ENCODE measurements at regions not wholly inside any gene's neighbourhood (a gene's known extent, or its start where the extent isn't known, plus 50 kb on each side); places are given as distances from the start of the nearest gene placed in this dataset.

DNA sequence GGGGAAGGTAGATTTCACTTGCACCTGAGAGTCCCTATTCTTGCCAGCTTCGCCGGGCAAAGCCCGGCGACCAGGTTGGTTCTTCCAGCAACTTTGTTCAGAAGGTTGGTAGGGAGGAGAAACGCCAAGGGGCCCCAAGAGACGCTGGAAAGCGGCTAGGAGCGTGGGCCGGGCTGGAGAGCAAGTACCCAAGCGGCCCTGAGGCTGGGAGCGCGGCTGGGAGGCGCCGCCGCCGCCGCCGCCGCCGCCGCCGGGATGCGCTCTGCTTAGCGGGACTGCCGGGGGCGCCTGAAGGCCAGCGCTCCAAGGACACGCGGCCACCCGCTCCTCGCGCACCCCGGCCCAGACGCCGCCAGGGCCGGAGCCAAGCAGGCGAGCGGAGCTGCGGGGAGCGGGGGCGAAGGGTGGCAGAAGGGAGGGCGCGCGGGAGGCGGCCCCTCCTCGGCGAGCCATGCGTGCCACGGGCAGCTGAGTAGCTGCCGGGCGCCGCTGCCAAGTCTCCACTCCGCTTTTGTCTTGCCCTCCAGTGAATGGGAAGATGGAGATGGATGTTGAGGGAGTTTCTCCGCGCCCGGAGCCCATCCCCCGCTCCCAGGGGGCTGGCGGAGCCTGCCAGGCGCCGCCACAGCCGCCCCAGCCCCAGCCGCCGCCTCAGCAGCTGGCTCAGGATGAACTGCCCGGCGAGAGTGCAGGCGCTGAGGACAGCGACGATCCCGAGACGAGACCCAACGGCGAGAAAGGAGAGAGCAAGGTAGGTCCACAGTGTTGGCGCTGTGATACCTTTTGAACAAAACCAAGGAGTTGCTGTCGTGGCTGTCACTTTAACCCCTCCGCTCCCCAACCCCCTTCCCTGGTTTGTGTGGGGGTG lies 227.4 kb upstream of the AZI2 start:
- Histone ChIP-seq H3K27me3 (ENCODE audit: control insufficient read depth, insufficient read depth) (no peaks in the 10 kb centered on the region), H3K4me1 (ENCODE audit: control insufficient read depth, insufficient read depth, low read length) (peaks cover 2% of the 10 kb centered on the region), H3K27ac (ENCODE audit: low read length) (no peak overlapping the region), H3K4me3 (ENCODE audit: low read length) (peak overlapping the region; percentile 63), H3K9me3 (ENCODE audit: control insufficient read depth, low read length) (no peaks in the 10 kb centered on the region)
- intact Hi-C loops (cut with DNase I): no loop called here
- peak; percentile 40 to 65 (median 64) for DNase-seq
- ATAC-seq: peak; percentile 88 to 91
- WGBS: under 1% methylated on average over 75 of the region's 75 CpGs

DNA sequence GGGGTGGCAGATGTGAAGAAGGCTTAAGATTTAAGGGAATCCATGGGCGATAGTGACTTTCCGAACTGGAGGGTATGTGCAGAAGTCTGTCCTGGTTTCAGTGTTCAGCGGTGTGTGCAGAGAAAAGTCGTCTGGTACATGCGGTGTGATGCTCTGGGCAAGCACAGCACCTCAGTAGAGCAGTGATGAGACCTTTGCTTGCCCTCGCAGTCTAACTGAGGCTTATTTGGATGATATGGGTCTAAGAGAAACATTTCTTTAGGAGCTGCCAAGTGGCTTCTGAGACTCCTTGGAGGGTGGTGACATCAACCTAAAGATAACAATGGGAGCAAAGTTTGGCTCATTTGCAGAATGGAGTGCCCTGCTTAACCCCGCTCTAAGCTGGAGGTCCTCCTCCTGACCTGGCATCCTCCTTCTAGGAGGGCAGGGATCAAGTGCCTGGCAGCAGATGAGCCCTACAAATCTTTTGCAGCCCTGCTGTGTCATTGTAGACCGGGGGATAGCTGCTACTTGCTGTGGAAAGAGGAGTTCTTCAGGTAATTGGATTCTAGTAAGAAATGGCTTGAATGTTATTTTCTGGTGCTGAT lies 228.1 kb upstream of the AZI2 start:
- Histone ChIP-seq H3K9me3 (ENCODE audit: control insufficient read depth, low read length) (no peaks in the 10 kb centered on the region), H3K4me3 (ENCODE audit: low read length) (no peak overlapping the region), H3K27me3 (ENCODE audit: control insufficient read depth, insufficient read depth) (no peaks in the 10 kb centered on the region), H3K4me1 (ENCODE audit: control insufficient read depth, insufficient read depth, low read length) (peaks cover 2% of the 10 kb centered on the region), H3K27ac (ENCODE audit: low read length) (no peak overlapping the region)
- 7% methylated on average over 8 of the region's 8 CpGs for WGBS
- peak in 1 of 2 donors; percentile 20 for ATAC-seq
- intact Hi-C loops (cut with DNase I): no loop called here
- no peak for DNase-seq

DNA sequence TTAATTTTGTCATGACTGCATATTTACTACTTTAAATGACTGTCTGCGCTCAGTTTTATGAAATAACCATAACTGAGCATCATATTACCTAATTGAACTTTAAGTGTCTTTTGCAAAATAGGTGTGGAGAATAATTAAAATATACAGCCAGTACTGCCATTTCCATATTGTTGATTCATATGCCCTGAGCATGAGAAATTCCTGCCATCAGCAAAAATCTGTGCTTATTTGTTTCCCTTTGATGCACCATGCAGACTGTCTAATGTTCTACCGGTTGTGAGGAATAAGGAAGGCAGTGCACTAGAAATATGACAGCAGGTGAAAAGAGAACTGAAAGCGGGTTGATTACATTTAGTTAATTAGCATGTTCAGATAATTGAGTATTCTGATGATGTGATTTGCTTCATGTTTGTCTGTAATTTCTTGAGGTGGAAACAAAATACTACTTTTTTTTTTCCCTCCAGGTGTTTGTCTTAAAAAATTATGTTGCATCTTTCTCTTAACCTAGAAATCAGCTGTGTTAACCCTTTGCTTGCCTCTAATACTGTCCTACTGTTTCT lies 229.4 kb upstream of the AZI2 start:
- no peaks in the 10 kb centered on the region for H3K9me3 ChIP-seq (ENCODE audit: control insufficient read depth, low read length)
- 72% methylated on average over 3 of the region's 3 CpGs for WGBS
- no peaks in the 10 kb centered on the region for H3K27me3 ChIP-seq (ENCODE audit: control insufficient read depth, insufficient read depth)
- DNase-seq (no peak), ATAC-seq (no peak)
- H3K27ac ChIP-seq (ENCODE audit: low read length): no peak overlapping the region
- H3K4me1 ChIP-seq (ENCODE audit: control insufficient read depth, insufficient read depth, low read length): peaks cover 2% of the 10 kb centered on the region
- no peak overlapping the region for H3K4me3 ChIP-seq (ENCODE audit: low read length)
- intact Hi-C loops (cut with DNase I): no loop called here

DNA sequence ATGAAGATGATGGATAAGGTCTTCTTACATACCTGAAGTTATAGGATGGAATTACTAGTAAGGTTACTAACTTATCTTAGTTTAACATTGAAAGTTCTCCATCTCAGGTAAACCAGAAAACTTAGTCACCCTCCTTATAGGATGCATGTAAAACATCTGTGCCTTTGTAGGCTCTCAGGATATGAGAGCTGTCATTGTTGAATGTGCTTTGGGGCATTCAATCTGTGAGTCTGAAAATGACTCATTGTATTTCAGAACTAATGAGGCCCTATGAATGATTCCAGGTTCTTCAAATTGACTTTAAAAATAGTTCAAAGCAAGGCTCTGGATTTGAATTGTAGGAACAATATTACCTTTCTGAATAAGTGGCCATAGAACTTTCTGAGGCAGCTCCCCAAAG lies 237.7 kb upstream of the AZI2 start:
- Histone ChIP-seq H3K27ac (ENCODE audit: low read length) (no peak overlapping the region), H3K9me3 (ENCODE audit: control insufficient read depth, low read length) (no peaks in the 10 kb centered on the region), H3K4me3 (ENCODE audit: low read length) (no peak overlapping the region), H3K27me3 (ENCODE audit: control insufficient read depth, insufficient read depth) (no peaks in the 10 kb centered on the region), H3K4me1 (ENCODE audit: control insufficient read depth, insufficient read depth, low read length) (no peaks in the 10 kb centered on the region)
- ATAC-seq: no peak
- intact Hi-C loops (cut with DNase I): no loop called here
- DNase-seq: no peak

DNA sequence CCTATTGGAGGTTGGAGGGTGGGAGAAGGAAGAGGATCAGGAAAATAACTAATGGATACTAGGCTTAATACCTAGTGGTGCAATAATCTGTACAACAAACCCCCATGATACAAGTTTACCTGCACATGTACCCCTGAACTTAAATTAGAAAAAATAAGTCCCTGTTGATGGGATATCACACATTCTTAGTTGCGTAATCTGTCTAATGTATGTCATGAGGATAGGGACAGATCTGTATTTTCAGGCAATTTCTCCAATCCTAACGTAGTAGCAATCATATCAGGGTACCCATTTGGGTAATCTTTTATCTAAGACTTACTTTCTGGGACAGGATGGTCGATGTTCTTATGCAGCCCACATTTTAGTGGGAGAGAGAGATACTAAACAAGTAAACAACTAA lies 239.1 kb upstream of the AZI2 start:
- WGBS: 78% methylated on average over 3 of the region's 3 CpGs
- Histone ChIP-seq H3K4me3 (ENCODE audit: low read length) (no peak overlapping the region), H3K4me1 (ENCODE audit: control insufficient read depth, insufficient read depth, low read length) (no peaks in the 10 kb centered on the region), H3K27ac (ENCODE audit: low read length) (no peak overlapping the region), H3K9me3 (ENCODE audit: control insufficient read depth, low read length) (no peaks in the 10 kb centered on the region), H3K27me3 (ENCODE audit: control insufficient read depth, insufficient read depth) (no peaks in the 10 kb centered on the region)
- no peak for DNase-seq
- ATAC-seq: no peak
- intact Hi-C loops (cut with DNase I): no loop called here

DNA sequence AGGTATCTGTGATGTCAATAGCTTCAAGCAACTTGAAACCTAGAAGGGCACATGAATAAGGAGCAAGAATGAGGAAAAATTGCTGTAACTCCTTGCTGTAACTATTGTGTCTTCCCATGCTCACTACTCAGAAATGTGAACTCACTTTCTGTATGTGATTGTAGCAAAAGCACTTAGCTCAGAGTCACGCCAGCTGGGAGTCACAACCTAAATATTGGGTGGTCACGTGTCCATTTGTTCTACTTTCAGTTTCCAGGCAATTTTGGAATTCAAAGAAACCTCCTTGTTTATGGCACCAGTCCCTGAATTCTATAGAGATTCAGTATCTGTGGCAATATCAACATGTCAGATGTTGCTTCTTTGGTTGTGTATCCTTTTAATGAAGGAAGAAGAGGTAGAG lies 241.6 kb upstream of the AZI2 start:
- Histone ChIP-seq H3K4me1 (ENCODE audit: control insufficient read depth, insufficient read depth, low read length) (no peaks in the 10 kb centered on the region), H3K27me3 (ENCODE audit: control insufficient read depth, insufficient read depth) (no peaks in the 10 kb centered on the region), H3K4me3 (ENCODE audit: low read length) (no peak overlapping the region), H3K9me3 (ENCODE audit: control insufficient read depth, low read length) (no peaks in the 10 kb centered on the region), H3K27ac (ENCODE audit: low read length) (no peak overlapping the region)
- intact Hi-C loops (cut with DNase I): no loop called here
- DNase-seq (no peak), ATAC-seq (no peak)
- WGBS: 73% methylated on average over 2 of the region's 2 CpGs

DNA sequence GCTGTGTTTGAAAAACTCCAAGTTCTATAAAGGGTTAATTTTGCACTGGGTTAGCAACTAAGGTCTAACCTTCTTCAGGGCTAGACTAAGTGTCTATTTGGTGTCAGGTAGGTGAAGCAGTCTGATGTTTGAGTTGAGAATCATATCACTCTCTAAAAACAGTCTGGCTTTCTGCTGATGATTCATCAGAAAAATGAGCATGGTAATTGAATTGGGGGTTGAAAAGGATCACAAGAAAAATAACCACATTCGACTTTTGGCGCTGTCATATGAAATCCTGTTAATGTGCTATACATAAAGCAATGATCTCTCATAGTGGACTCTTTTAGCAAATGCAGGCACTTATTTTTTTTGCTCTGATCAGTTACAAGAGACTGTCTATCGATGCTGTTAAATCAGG lies 242.2 kb upstream of the AZI2 start:
- intact Hi-C loops (cut with DNase I): no loop called here
- Histone ChIP-seq H3K27ac (ENCODE audit: low read length) (no peak overlapping the region), H3K4me1 (ENCODE audit: control insufficient read depth, insufficient read depth, low read length) (no peaks in the 10 kb centered on the region), H3K4me3 (ENCODE audit: low read length) (no peak overlapping the region), H3K27me3 (ENCODE audit: control insufficient read depth, insufficient read depth) (no peaks in the 10 kb centered on the region), H3K9me3 (ENCODE audit: control insufficient read depth, low read length) (no peaks in the 10 kb centered on the region)
- DNase-seq: no peak
- 48% methylated on average over 3 of the region's 3 CpGs for WGBS
- no peak for ATAC-seq

DNA sequence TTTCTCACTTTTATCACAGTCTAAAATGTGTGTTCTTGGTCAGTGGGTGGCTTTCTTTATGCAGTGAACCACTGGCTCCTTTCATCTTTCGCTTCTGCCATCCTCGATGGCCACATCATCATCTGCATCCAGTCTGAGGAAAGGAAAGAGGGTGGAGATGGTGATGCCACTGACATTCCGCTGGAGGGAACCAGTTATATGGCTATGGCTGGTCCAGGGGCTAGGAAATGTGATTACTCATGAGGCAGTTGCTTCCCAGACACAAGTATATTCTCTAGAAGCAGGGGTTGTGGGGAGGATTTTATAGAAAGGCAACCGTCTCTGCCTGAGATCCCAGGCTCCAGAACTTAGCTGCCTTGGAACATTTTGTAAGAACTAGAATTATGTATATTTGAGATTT lies 246.7 kb upstream of the AZI2 start:
- Histone ChIP-seq H3K9me3 (ENCODE audit: control insufficient read depth, low read length) (no peaks in the 10 kb centered on the region), H3K4me1 (ENCODE audit: control insufficient read depth, insufficient read depth, low read length) (no peaks in the 10 kb centered on the region), H3K27me3 (ENCODE audit: control insufficient read depth, insufficient read depth) (no peaks in the 10 kb centered on the region), H3K27ac (ENCODE audit: low read length) (no peak overlapping the region), H3K4me3 (ENCODE audit: low read length) (no peak overlapping the region)
- intact Hi-C loops (cut with DNase I): no loop called here
- WGBS: 93% methylated on average over 4 of the region's 4 CpGs
- DNase-seq (no peak), ATAC-seq (no peak)

DNA sequence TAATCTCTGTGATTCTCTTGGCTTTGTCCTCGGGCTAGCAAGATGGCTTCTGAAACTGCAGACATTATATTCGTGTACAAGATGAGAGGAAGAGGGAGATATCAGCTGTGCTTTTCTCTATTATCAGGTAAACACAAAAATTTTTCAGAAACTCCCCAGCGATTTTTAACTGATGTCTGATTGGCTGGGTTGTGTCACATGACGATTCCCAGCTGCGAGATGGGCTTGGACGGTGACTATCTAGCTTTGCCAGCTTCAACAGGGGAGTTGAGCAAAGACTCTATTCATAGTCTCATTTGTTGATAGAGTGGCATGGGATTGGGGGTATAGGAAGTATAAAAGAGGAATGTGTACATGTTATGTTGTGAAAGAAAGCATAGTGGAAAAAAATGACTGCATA lies 248.8 kb upstream of the AZI2 start:
- no peak for DNase-seq
- no peaks in the 10 kb centered on the region for H3K9me3 ChIP-seq (ENCODE audit: control insufficient read depth, low read length)
- no peaks in the 10 kb centered on the region for H3K4me1 ChIP-seq (ENCODE audit: control insufficient read depth, insufficient read depth, low read length)
- H3K27me3 ChIP-seq (ENCODE audit: control insufficient read depth, insufficient read depth): no peaks in the 10 kb centered on the region
- no peak for ATAC-seq
- intact Hi-C loops (cut with DNase I): no loop called here
- no peak overlapping the region for H3K27ac ChIP-seq (ENCODE audit: low read length)
- 82% methylated on average over 6 of the region's 6 CpGs for WGBS
- H3K4me3 ChIP-seq (ENCODE audit: low read length): no peak overlapping the region

DNA sequence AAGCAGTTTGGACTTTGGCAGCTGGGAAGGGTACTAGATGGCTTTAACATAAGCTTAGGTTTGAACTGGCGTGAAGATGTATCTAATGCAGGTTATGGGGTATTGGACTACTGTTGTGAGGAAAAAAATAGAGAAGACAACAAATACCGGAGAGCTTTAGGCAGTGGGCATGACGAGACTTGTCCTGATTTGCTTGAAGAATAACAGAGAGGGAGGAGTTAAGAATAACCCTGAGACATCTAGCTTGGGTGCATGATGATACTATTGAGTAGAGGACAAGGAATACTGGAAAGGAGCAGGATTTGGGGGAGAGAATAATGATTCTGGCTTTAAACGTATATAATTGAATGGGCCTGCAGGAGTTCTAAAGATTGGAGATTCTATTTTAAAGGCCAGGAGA lies 249.5 kb upstream of the AZI2 start:
- intact Hi-C loops (cut with DNase I): no loop called here
- no peak for DNase-seq
- no peaks in the 10 kb centered on the region for H3K4me1 ChIP-seq (ENCODE audit: control insufficient read depth, insufficient read depth, low read length)
- H3K9me3 ChIP-seq (ENCODE audit: control insufficient read depth, low read length): no peaks in the 10 kb centered on the region
- H3K27me3 ChIP-seq (ENCODE audit: control insufficient read depth, insufficient read depth): no peaks in the 10 kb centered on the region
- H3K4me3 ChIP-seq (ENCODE audit: low read length): no peak overlapping the region
- no peak overlapping the region for H3K27ac ChIP-seq (ENCODE audit: low read length)
- no peak for ATAC-seq
- 88% methylated on average over 4 of the region's 4 CpGs for WGBS

DNA sequence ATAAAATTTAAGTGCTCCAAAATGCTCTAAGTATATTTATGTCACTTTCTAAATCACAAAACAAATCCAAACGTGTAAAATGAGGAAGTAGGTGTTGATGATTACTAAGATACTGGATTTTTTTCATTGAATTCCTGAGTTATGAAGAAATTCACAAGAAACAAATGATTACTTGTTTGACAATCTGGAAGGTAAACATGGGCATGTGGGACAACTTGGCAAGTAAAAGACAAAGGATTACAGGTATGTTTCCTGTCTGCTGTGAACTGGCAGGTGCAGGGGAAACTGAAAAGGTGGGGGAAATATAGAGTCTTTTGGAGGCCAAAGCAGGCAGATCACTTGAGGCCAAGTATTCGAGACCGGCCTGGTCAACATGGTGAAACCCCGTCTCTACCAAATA lies 252.7 kb upstream of the AZI2 start:
- H3K27me3 ChIP-seq (ENCODE audit: control insufficient read depth, insufficient read depth): no peaks in the 10 kb centered on the region
- intact Hi-C loops (cut with DNase I): no loop called here
- 72% methylated on average over 4 of the region's 4 CpGs for WGBS
- H3K4me3 ChIP-seq (ENCODE audit: low read length): no peak overlapping the region
- ATAC-seq (no peak), DNase-seq (no peak)
- no peaks in the 10 kb centered on the region for H3K4me1 ChIP-seq (ENCODE audit: control insufficient read depth, insufficient read depth, low read length)
- no peaks in the 10 kb centered on the region for H3K9me3 ChIP-seq (ENCODE audit: control insufficient read depth, low read length)
- no peak overlapping the region for H3K27ac ChIP-seq (ENCODE audit: low read length)
